GM12892 (cell line): ENCODE measurements at regions not wholly inside any gene's neighbourhood (a gene's known extent, or its start where the extent isn't known, plus 50 kb on each side); places are given as distances from the start of the nearest gene placed in this dataset.

Source experiments
- POLR2A ChIP-seq: IDR thresholded peaks from 2 replicates; pipeline ENCODE4 v1.6.1; 2011; ENCODE audit warnings: low read depth, low read length, control low read depth
- POLR2AphosphoS5 ChIP-seq: IDR thresholded peaks from 2 replicates; pipeline ENCODE4 v1.6.1; 2011; ENCODE audit warnings: low read depth, low read length, control low read depth
- TAF1 ChIP-seq: IDR thresholded peaks from 2 replicates; pipeline ENCODE4 v1.6.1; 2011; ENCODE audit warnings: low read depth, mild to moderate bottlenecking, control low read depth, low read length, borderline replicate concordance

DNA sequence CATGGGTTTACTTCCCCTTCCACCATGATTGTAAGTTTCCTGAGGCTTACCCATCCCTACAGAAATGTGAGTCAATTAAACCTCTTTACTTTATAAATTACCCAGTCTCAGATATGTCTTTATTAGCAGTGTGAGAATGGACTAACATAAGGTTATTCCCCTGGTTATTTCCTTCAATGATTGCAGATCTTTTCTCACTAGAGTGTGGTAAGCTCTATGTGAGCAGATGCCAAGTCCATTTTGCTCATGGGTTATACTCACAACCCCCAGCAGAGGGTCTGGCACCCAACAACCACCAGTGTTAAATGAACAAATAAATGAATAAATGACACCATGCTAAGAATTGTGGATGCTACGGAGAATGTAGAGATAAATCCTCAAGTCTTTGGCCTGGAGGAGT, 472.8 kb downstream of the LIG4 start:
- no peak for TF ChIP-seq POLR2A
- TF ChIP-seq TAF1: no peak
- no peak for TF ChIP-seq POLR2AphosphoS5
